Kidney tubule cell (primary cell): ENCODE measurements at regions not wholly inside any gene's neighbourhood (a gene's known extent, or its start where the extent isn't known, plus 50 kb on each side); places are given as distances from the start of the nearest gene placed in this dataset.
A peak's percentile ranks its signal among the peaks of the same experiment; 100 is the strongest.
"Not testable (repeated sequence)": the region's sequence is repeated elsewhere in the genome, so short reads cannot be mapped to it uniquely, and the experiment has no call there.

ENCODE experiments used
- DNase-seq: peaks from one replicate; pipeline ENCODE4 v3.0.0-alpha.2; 2018; ENCODE audit warnings: low spot score

DNA sequence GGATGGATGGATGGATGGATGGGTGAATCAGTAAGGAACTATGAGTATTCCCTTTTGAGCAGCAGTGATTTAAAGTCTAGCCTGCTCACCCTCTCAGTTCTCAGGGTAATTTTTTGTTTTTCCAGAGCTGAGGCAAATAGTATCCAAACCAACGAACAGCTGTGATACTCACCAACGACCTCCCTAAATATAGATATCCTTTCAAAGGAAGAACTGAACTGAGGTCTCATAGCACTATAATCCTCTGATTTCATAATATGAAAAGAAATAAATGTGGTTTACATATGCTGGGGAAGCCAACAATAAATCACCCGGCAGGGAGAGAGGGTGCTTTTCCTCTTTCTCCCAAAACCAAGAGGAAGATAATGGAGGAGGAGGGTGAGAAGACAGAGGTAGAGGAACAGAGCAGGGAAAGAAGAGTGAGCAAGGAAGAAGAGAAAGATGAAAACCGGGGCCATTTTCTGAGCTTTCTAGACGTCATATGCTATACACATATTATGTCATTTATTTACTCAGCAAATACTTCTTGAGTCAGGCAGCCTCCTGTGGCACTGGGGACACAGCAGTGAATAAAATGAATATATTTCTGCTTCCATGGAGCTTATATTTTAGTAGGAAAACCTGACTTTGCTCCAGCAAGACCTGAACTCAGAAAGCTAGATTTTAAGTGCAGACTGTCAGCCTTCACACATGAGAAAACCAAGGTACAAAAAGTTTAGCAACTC, 710.7 kb upstream of the TBX3 start:
- DNase-seq = no peak

DNA sequence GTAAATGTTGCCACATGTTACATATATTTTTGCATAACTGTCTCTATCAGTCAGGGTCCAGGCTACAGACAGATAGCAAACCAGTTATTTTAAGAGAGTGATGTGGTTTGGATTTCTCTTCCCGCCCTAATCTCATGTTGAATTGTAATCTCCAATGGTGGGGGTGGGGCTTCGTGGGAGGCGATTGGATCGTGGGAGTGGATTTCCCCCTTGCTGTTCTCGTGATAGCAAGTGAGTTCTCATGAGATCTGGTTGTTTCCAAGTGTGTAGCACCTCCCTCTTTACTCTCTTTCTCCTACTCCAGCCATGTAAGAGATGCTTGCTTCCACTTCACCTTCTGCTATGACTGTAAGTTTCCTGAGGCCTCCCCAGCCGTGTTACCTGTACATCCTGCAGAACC, 704.2 kb upstream of the TBX3 start:
- no peak for DNase-seq

DNA sequence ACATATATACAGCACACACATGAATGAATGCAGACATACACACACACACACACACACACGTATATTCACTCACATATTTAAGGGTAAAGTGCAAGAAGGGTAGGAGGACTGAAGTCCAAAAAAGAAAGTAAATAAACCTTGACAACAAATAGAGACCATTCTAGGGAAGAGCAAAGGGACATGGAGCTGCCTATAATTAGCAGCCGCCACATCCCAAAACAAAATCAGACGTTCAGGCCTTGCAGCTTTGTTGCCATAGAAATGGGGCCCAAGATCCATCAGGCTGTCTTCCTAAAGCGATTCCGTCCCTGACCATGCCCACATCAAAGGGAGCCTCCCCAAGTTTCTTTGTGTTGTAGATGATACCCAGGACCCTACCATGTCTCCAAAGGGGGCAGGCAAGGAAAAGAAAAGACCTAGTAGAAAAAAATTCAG, 703.5 kb upstream of the TBX3 start:
- no peak for DNase-seq

DNA sequence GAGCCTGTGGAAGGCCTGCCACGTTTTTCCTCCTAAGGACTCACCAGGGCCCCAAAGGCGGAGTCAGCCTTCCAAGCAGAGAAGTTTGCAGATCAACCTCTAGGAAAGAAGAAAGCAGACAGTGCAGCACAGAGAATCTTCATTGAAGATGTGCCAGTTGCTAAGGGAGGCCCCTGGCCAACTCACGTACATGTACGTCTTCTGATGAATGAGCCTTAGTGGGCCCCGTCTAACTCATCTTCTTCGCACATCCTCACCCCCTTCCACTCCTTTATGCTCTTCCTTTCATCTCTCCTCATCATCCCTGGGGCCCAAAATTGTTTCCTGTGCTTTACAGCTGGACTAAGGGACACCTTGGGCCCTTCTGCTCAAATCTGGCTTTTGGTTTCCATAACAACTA, 703.0 kb upstream of the TBX3 start:
- DNase-seq = no peak

DNA sequence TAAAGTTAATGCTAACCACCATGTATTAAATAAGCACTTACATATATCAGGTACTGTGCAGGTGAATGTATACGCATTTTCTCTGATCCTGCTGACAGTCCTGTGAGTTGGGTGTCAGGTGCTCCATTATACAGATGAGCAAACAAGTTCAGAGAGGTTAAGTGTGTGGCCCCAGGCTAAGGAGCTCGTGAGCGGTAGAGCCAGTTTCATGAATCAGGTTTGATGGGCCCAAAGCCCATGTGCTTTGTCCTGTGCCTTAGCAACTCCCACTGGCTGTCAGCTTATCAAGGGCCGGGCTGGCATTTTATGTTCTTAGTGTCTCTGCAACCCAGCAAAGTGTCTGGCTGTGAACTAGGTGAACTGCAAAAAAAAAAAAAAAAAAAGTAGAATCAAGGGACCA, 701.2 kb upstream of the TBX3 start:
- no peak for DNase-seq

DNA sequence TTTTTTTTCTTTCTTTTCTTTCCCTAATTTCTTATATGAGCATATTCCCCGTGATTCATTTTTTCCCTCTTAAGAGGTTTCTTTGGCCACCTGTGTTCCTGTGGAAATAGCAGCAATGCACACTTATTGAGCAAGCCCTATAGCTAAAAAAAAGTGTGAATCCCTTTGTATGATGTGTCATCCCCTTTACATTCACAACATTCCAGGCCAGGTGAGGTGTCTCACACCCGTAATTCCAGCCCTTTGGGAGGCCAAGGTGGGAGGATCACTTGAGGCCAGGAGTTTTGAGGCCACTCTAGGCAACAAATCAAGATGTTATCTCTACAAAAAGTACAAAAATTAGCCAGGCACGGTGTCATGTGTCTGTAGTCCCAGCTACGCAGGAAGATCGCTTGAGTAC, 700.4 kb upstream of the TBX3 start:
- no peak for DNase-seq

DNA sequence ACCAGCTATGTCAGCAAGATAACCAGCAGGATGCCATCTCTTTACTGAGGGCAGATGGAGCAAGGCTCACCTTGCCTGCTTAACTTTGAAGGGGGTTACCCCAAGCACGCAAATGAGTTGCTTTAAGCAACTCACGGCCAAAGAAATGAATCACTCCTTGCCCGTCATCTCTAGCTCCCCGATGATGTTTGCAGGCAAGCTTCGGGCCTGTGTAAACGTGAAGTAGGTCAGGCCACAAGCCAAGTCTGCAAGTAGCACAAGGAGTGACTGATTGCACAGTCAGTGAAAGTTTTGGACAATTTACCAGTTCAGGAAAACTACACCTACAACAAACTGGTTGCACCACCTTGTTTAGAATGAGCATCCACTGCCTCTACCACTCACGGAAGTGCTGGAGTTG, 699.7 kb upstream of the TBX3 start:
- peak; percentile 70 for DNase-seq

DNA sequence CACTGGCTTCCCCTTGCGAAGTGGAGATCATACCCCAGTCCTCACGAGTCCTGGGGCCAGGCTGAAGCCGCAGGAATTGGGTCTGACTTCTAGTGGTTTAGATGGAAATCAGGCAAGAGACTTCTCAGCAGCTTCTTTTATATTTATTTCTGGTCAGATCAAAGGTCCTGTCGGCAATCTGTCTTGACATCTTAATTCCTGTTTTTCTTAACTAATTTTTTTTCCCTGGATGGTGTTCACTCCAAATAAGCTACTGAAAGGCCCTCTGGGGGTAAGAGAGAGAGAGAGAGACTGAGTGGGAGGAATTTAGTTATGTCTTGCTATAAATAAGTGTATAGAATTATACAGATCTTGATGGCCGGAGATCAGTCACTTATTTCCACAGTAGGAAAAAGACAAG, 698.7 kb upstream of the TBX3 start:
- DNase-seq = no peak

DNA sequence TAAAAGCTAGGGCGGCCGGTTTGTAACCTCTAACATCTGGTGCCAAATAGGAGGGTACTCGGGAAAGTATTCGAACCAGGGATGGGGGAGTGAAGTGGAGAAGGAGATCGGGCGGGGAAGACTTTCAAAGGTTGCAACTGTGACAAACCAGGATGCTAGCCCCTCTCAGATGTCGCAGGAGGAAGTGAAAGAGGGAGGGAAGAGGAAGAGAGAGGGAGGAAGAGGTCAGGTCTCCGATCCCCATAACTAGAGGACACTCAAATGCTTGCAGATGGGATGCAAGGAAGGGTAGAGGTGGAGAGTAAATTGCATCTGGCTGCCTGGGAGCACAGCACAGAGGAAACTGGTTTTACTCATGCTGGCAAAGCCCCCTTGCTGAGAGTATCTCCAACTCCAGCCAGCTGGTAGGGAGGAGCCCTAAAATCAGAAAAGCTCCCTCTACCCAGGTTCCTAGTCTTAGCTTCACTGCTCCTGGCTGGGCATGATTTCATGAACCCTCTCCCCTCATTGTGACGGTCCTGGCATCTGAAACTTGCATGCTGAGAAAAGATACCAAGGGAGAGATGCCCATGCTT, 696.7 kb upstream of the TBX3 start:
- no peak for DNase-seq

DNA sequence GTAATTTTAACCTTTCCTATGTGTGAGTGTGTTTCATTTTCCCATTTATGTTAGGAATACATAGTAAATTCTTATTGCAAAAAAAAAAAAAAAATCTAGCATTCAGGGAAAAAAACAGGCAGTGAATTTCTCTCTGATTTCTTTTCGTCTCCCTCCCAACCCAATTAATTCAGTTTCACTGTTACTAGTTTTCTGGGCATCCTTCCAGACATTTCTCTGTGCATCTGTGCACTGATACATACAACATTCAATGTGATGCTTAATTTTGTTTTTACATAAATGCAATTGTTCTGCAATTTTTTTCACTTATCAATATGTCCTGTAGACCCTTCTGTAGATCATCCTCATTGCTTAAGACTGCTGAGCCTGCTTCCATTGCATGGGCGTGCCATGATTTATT, 694.3 kb upstream of the TBX3 start:
- no peak for DNase-seq

DNA sequence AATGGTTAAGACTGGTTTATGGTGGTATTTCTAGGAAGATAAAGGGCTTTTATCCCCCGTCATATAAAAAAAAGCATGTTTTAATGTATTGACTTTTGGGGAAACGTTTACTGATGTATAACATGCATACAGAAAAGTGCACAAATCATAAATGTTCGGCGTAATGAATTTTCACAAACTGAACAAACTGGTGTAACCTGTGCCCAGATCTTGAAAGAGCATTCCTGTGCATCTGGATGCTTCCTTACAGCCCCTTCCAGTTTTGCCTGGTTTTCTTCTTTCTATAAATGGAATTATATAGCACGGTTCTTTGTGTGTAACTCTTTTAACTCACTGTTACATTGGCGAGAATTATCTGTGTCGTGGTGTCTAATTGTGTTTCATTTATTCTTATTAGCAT, 693.8 kb upstream of the TBX3 start:
- DNase-seq = no peak

DNA sequence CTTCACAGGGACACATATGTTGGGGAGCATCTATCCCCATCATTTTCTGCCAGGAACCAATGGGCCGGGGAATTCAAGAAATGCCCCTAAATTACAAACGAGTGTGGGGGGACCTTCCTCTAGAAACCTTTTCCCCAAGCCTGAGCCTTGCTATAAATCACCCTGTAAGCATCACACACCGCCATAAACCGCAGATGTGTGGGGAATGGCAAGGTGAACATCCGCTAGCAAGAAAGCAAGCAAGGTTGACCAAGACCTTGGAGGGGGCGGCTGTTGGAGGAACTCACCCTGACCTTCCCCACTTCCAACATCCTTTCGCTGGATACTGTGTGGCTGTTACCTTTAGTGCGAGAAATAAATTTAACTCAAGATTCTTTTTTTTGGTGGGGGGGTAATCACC, 693.3 kb upstream of the TBX3 start:
- DNase-seq = no peak

DNA sequence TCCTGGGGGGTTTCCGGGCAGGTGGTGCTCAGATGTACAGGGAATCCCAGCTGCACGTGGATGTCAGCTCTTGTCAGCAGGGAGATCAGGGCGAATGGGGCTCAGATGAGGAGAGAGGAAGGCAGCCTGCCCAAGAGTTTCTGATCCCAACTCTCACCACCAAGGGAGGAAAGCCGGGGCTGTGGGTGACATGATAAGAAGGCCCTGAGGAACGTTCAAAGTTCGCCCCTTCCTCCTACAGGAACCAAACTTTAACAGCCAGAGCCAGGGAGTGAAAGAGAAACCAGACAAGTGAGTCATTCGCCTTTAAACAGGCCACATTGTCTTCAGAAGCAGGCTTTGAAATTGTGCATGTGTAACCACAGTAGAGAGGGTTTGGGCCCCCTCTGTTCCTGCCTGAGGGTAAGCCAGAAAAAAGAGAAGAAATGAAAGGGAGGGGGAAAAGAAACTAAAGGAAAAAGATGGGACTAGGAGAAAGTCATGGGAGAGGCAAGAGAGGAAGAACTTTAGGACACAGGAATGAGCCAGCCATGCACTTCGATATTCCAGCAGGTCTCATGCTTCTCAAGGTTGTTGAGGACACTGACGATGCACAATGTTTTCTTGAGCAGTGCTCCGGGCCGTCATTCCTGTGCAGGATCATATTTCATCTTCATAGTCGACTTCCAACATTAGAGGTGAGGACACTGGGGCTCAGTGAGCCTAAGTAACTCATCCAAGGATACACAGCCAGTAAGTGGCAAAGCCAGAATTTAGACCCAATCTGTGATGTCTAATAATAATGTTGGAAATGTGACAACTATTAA, 691.4 kb upstream of the TBX3 start:
- DNase-seq = peak; percentile 75

DNA sequence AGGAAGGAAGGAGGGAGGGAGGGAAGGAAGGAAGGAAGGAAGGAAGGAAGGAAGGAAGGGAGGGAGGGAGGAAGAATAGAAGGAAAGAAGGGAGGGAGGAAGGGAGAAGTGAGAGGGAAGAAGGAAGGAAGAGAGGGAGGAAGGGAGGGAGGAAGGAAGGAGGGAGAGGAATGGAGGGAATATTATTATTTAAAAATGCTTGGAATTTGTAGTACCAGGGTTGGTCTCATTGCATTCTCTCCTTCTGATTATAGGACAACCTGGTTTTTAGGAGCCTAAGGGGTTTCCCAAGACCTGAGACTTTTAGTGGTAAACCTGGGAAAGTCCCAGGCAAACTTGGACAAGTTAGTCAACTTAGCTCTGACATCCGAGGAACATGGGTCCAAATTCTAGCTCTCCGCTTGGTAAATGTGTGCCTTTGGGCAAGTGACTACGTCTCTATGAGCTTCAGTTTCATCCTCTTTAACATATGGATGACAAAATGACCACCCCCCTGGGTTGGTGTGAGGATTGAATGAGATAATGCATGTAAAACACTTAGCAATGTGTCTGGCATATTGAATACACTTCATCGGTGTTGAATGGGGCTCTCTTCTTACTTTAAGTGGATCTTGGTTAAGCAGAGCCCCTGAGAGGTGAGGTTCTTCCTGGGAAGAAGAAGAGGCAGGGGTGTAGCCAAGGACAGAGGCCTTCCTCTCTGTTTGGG, 690.7 kb upstream of the TBX3 start:
- peak; percentile 44 for DNase-seq

DNA sequence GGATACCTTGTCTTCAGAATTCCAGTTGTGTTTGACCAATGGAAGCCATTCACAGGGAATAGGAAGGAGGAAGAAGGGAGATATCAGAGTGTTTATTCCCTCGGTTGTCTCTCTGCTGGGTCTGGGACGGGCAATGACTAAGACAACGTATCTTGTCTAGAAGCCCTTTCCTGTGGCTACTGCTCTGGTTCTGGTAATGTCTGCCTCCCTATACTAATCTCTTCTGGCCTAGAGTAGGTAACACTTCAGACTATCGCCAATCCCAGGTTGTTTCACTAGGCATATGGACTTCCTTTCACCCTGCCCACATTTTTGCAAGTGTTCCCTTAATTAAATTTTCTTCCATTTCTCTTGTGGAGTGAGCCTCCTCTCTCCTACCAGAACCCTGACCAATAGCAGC, 687.7 kb upstream of the TBX3 start:
- DNase-seq = no peak

DNA sequence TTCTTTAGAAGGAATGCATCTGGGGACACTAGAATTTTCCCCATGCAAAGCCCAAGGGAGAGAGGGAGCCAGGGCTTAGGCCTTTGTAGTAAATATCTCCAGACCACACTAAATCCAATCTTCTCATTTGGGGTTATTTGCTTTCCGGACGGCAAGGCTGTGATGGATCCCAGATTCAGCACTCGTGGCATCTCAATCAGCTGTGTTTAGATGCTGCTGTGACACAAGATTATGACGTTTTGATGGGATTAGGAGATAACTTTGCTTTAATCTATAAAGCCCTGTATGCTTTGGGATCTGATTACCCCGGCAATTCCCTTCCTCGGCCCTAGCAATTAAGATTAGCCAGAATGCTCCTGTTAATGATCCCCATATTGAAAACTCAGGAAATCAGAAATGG, 686.7 kb upstream of the TBX3 start:
- DNase-seq = no peak

DNA sequence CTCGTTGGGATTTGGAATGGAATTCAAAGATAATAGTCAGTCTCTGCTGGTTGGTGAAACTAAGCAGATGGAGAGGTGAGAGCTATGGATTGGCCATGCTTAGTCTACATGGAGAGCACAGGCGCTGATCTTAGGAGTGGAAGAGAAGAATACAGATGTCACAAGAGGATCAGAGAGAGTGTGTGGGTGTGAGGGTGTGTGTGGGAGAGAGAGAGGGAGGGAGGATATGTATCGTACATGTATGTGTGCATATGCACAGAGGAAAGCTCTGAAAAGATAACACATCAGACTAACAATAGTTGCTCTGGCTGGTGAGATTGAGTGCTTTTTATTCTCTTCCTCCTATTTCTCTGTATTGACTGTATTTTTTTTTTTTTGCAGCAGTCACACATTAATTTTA, 686.2 kb upstream of the TBX3 start:
- no peak for DNase-seq

DNA sequence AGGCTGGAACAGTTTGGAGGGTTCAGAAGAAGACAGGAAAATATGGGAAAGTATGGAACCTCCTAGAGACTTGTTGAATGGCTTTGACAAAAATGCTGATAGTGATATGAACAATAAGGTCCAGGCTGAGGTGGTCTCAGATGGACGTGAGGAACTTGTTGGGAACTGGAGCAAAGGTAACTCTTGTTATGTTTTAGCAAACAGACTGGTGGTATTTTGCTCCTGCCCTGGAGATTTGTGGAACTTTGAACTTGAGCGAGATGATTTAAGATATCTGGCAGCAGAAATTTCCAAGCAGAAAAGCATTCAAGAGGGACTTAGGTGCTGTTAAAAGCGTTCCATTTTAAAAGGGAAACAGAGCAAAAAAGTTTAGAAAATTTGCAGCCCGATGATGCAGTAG, 682.3 kb upstream of the TBX3 start:
- DNase-seq = not testable (repeated sequence)

DNA sequence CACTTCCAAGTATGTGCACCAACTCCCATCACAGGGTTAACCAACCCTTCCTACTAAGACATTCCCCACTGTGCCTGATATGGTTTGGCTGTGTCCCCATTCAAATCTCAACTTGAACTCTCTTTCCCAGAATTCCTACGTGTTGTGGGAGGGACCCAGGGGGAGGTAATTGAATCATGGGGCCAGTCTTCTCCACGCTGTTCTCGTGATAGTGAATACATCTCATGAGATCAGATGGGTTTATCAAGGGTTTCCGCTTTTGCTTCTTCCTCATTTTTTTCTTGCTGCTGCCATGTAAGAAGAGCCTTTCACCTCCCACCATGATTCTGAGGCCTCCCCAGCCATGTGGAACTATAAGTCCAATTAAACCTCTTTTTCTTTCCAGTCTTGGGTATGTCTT, 681.8 kb upstream of the TBX3 start:
- not testable (repeated sequence) for DNase-seq

DNA sequence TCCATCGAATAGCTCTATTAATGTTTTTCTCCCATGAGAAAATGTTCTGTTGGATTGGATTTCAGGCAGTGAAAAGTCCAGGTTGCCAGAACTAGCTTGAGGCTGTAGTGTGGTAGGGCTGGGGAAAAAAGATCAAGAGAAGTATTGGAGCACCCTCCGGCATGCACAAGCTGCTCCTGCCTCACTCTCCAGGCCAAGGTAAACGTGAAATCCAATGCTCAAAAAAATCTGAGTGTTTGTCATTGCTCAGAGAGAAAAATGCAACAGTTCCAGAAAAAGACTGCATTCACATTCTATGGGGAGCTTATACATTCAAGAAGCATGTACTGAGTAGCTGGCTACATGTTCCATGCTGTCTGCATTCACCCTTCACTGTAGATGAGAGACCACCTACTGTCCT, 680.9 kb upstream of the TBX3 start:
- DNase-seq = no peak

DNA sequence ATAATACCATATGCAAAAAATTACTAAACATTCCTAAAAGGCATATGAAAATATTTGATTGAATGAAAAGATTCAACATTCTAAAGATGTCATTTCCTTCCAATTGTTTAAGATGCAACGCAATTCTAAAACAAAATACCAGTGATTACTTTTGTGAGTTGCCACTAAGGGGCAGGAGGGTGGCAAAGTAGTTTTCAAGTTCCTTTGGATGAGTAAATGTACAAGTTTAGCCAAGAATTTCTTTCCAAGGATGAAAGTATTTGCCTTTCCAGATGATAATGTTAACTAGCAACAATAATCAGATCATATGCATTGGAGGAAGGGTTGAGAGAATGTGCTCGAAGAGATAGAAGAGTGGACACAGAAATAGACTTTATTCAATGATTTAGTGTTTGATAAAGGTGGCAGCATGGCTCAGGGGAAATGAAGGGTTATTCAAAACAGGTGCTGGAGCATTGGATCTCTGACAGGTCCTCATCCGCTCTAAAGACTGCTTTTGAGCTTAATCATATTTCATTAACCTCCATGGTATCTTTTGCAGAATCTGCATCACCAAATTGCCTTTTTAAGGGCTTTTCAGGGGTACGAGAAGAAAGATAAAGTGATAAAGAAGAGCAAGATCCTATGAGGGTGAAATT, 678.5 kb upstream of the TBX3 start:
- no peak for DNase-seq

DNA sequence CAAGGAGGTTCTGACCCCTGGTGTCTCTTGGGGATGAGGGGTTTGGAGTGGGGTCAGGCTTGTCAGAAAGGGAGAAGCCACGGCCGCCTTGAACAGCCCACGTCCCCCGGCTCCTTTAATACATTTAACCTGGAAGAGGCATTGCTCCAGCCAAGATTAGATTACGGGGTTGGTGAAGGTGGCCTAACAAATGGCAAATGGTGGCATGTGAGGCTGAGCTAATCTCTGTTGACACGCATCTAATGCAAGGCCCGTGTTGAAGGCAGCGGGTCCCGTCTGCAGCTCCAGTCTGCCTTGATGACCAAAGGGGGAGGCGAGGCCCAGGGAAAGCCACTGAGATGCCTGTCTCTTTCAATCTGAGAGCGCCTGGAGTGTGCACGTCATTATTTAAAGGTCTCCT, 673.7 kb upstream of the TBX3 start:
- no peak for DNase-seq
